ENCODE measurements at regions not wholly inside any gene's neighbourhood (a gene's known extent, or its start where the extent isn't known, plus 50 kb on each side); places are given as distances from the start of the nearest gene placed in this dataset.

DNA sequence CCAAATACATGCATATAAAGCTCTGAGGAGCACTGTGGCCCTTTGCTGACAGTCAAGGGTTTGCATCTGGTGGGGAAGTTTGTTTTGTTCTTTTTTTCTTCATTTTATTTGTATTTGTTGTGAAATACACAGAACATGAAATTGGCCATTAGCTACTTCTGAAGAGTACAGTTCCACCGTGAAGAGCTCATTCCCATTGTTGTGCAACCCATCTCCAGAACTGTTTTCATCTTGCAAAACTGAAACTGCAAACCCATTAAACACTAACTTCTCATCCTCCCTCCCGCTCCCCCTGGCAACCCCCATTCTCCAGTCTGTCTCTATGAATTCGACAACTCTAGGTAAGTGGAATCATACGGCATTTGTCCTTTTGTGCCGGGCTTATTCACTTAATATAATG lies 231.3 kb downstream of the TFAP2C start:
- Histone ChIP-seq H3K4me3 (no peak overlapping the region), H3K4me1 (no peaks in the 10 kb centered on the region), H3K36me3 (replicated peaks in 1 of 2; ENCODE audit: insufficient read depth in 1 of 2, low read depth in 2 of 2) (no peaks in the 10 kb centered on the region), H3K27ac (no peak overlapping the region), H3K27me3 (peaks cover 0 to 9% of the 10 kb centered on the region in 2 donors), H3K9me3 (no peaks in the 10 kb centered on the region)
- WGBS, 2 donors: 61 to 62% methylated on average over 5 of the region's 5 CpGs
- no peak for ATAC-seq
- DNase-seq: no peak
- intact Hi-C loops (cut with DNase I): no loop called here
- TF ChIP-seq POLR2A (IDR thresholded peaks at IDR 0.05) (no peak), CTCF (IDR thresholded peaks at IDR 0.05) (no peak)

DNA sequence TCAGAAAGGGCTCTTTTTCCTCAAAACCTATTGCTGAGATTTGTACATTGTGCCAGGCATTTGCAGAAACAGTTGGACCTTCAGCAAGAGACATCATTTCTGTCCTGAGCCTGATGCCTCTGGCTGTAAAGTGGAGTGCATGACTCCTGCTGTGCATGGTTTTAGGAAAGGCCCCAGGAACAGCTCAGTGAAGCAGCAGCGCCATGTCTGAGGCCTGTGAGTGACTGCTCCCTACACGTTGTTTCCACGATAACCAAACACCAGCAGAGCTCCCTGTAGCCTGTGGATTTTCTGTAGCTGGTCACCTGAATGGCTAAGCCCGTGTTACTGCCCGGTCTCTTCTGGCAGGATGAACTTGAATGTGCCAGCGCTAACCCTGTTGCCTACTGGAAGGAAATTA lies 232.5 kb downstream of the TFAP2C start:
- WGBS, 2 donors: 26 to 27% methylated on average over 5 to 6 of the region's 6 CpGs
- TF ChIP-seq POLR2A (IDR thresholded peaks at IDR 0.05) (no peak), CTCF (IDR thresholded peaks at IDR 0.05) (no peak)
- H3K4me3 ChIP-seq: no peak overlapping the region
- intact Hi-C loops (cut with DNase I): no loop called here
- no peaks in the 10 kb centered on the region for H3K36me3 ChIP-seq (replicated peaks in 1 of 2; ENCODE audit: insufficient read depth in 1 of 2, low read depth in 2 of 2)
- no peak overlapping the region for H3K27ac ChIP-seq
- DNase-seq: no peak
- ATAC-seq: no peak
- H3K27me3 ChIP-seq: peaks cover 0 to 9% of the 10 kb centered on the region in 2 donors
- no peaks in the 10 kb centered on the region for H3K9me3 ChIP-seq
- H3K4me1 ChIP-seq: no peaks in the 10 kb centered on the region

DNA sequence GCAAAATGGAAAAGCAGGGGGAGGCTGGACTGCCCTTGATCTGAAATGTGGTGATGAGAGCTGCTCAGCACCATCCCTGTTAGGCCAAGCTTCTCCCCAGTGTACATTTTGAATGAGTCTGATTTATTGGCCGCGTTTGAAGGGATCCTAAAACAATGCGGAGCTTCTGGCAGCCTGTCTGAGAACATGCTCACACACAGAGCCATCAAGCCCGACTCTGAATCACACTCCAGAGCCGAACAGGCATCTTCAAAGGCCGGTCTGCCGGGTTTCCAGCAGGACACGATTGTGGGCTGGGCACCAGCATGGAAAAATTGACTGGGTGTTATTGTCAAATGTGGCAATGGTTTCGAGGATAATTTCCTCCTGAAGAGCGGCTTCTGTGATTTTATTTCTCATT lies 235.9 kb downstream of the TFAP2C start:
- no peak for ATAC-seq
- intact Hi-C loops (cut with DNase I): no loop called here
- DNase-seq: no peak
- H3K27ac ChIP-seq: no peak overlapping the region
- peaks cover 0 to 9% of the 10 kb centered on the region in 2 donors for H3K27me3 ChIP-seq
- 52 to 67% methylated on average over 7 to 10 of the region's 10 CpGs for WGBS, 2 donors
- no peaks in the 10 kb centered on the region for H3K9me3 ChIP-seq
- H3K4me1 ChIP-seq: no peaks in the 10 kb centered on the region
- no peak overlapping the region for H3K4me3 ChIP-seq
- no peak for TF ChIP-seq CTCF (IDR thresholded peaks at IDR 0.05)
- no peak for TF ChIP-seq POLR2A (IDR thresholded peaks at IDR 0.05)
- H3K36me3 ChIP-seq (replicated peaks in 1 of 2; ENCODE audit: insufficient read depth in 1 of 2, low read depth in 2 of 2): no peaks in the 10 kb centered on the region

- Histone ChIP-seq H3K4me1 (no peaks in the 10 kb centered on the region), H3K4me3 (no peak overlapping the region), H3K36me3 (replicated peaks in 1 of 2; ENCODE audit: insufficient read depth in 1 of 2, low read depth in 2 of 2) (no peaks in the 10 kb centered on the region), H3K27ac (no peak overlapping the region), H3K27me3 (peaks cover 0 to 9% of the 10 kb centered on the region in 2 donors), H3K9me3 (no peaks in the 10 kb centered on the region)
- 56 to 61% methylated on average over 4 of the region's 4 CpGs for WGBS, 2 donors
- TF ChIP-seq POLR2A (IDR thresholded peaks at IDR 0.05): no peak
- no peak for TF ChIP-seq CTCF (IDR thresholded peaks at IDR 0.05)
- no peak for ATAC-seq
- intact Hi-C loops (cut with DNase I): no loop called here
- DNase-seq: no peak
These were observed 238.0 kb downstream of the TFAP2C start for GRCh38 chr20:56867128-56867527.

DNA sequence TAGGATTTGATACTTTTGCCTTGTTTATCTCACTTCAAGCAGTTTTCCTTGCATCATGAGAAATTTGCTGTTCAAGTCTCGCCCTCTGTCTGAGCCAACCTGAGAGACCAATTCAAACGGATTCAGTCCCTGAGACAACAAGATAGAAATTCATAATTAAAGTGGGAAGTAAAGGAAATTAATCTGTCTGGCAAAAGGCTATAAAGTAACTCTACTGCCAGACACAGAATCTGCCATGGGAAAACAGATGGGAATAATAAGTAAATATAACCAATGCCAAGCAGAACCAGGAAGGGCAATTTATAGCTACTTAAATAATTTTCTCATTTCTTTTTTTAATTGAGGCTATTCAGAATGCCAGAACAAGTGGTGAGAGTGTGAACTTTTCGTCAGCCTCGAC lies 239.6 kb downstream of the TFAP2C start:
- Histone ChIP-seq H3K4me1 (no peaks in the 10 kb centered on the region), H3K27me3 (peaks cover 0 to 9% of the 10 kb centered on the region in 2 donors), H3K4me3 (no peak overlapping the region), H3K27ac (no peak overlapping the region), H3K9me3 (no peaks in the 10 kb centered on the region), H3K36me3 (replicated peaks in 1 of 2; ENCODE audit: insufficient read depth in 1 of 2, low read depth in 2 of 2) (no peaks in the 10 kb centered on the region)
- WGBS, 2 donors: 54 to 74% methylated on average over 4 of the region's 4 CpGs
- DNase-seq: no peak
- TF ChIP-seq CTCF (IDR thresholded peaks at IDR 0.05): no peak
- no peak for TF ChIP-seq POLR2A (IDR thresholded peaks at IDR 0.05)
- ATAC-seq: no peak
- intact Hi-C loops (cut with DNase I): no loop called here
